ENCODE measurements at regions not wholly inside any gene's neighbourhood (a gene's known extent, or its start where the extent isn't known, plus 50 kb on each side); places are given as distances from the start of the nearest gene placed in this dataset.

GRCh38 chr7:54810401-54810800, 51.4 kb upstream of the SEC61G start:
- 63 to 77% (median 75%) methylated on average over 1 of the region's 1 CpG for WGBS, 3 donors
- no peak for FAIRE-seq

GRCh38 chr7:54811041-54811845, 52.2 kb upstream of the SEC61G start:
- Histone ChIP-seq H3K27me3 (ENCODE audit: control insufficient read depth in 3 of 3, insufficient read depth in 3 of 3, low read length in 3 of 3) (peaks cover 0 to 3% (median 0%) of the 10 kb centered on the region in 3 donors), H3K4me1 (ENCODE audit: control insufficient read depth in 3 of 3, insufficient read depth in 2 of 3, low read depth in 1 of 3, low read length in 2 of 3) (no peaks in the 10 kb centered on the region), H3K9me3 (ENCODE audit: control insufficient read depth in 2 of 2, insufficient read depth in 1 of 2, low read depth in 1 of 2, low read length in 1 of 2) (no peaks in the 10 kb centered on the region), H3K36me3 (ENCODE audit: control insufficient read depth in 3 of 3, insufficient read depth in 2 of 3, low read depth in 1 of 3, low read length in 3 of 3) (no peaks in the 10 kb centered on the region), H3K4me3 (ENCODE audit: low read depth in 1 of 3, low read length in 3 of 3) (no peak overlapping the region), H3K27ac (ENCODE audit: low read depth in 1 of 3, low read length in 2 of 3) (no peak overlapping the region)
- 50 to 77% (median 69%) methylated on average over 5 of the region's 5 CpGs for WGBS, 3 donors
- DNase-seq (no peak), FAIRE-seq (no peak)

More at GRCh38 chr7:54810401-54810800, 51.4 kb upstream of the SEC61G start:
- H3K4me3 ChIP-seq (ENCODE audit: low read depth in 1 of 3, low read length in 3 of 3) = no peak overlapping the region
- H3K27me3 ChIP-seq (ENCODE audit: control insufficient read depth in 3 of 3, insufficient read depth in 3 of 3, low read length in 3 of 3) = peaks cover 0 to 3% (median 0%) of the 10 kb centered on the region in 3 donors
- DNase-seq = no peak
- H3K4me1 ChIP-seq (ENCODE audit: control insufficient read depth in 3 of 3, insufficient read depth in 2 of 3, low read depth in 1 of 3, low read length in 2 of 3) = no peaks in the 10 kb centered on the region
- H3K27ac ChIP-seq (ENCODE audit: low read depth in 1 of 3, low read length in 2 of 3) = no peak overlapping the region
- no peaks in the 10 kb centered on the region for H3K36me3 ChIP-seq (ENCODE audit: control insufficient read depth in 3 of 3, insufficient read depth in 2 of 3, low read depth in 1 of 3, low read length in 3 of 3)
- H3K9me3 ChIP-seq (ENCODE audit: control insufficient read depth in 2 of 2, insufficient read depth in 1 of 2, low read depth in 1 of 2, low read length in 1 of 2) = no peaks in the 10 kb centered on the region

- FAIRE-seq = no peak
- DNase-seq = no peak
- Histone ChIP-seq H3K36me3 (ENCODE audit: control insufficient read depth in 3 of 3, insufficient read depth in 2 of 3, low read depth in 1 of 3, low read length in 3 of 3) (no peaks in the 10 kb centered on the region), H3K27ac (ENCODE audit: low read depth in 1 of 3, low read length in 2 of 3) (no peak overlapping the region), H3K9me3 (ENCODE audit: control insufficient read depth in 2 of 2, insufficient read depth in 1 of 2, low read depth in 1 of 2, low read length in 1 of 2) (no peaks in the 10 kb centered on the region), H3K4me3 (ENCODE audit: low read depth in 1 of 3, low read length in 3 of 3) (no peak overlapping the region), H3K4me1 (ENCODE audit: control insufficient read depth in 3 of 3, insufficient read depth in 2 of 3, low read depth in 1 of 3, low read length in 2 of 3) (no peaks in the 10 kb centered on the region), H3K27me3 (ENCODE audit: control insufficient read depth in 3 of 3, insufficient read depth in 3 of 3, low read length in 3 of 3) (no peaks in the 10 kb centered on the region)
- 68 to 83% (median 69%) methylated on average over 8 of the region's 8 CpGs for WGBS, 3 donors
These were observed 52.8 kb upstream of the SEC61G start for GRCh38 chr7:54811846-54812254.

- no peak for FAIRE-seq
These were observed 53.8 kb upstream of the SEC61G start for GRCh38 chr7:54812756-54813322.

GRCh38 chr7:54813398-54813797, 54.4 kb upstream of the SEC61G start:
- 53 to 82% (median 70%) methylated on average over 6 of the region's 6 CpGs for whole genome bisulfite sequencing, 3 donors
- H3K4me1 ChIP-seq (ENCODE audit: control insufficient read depth in 3 of 3, insufficient read depth in 2 of 3, low read depth in 1 of 3, low read length in 2 of 3) = no peaks in the 10 kb centered on the region
- no peaks in the 10 kb centered on the region for H3K36me3 ChIP-seq (ENCODE audit: control insufficient read depth in 3 of 3, insufficient read depth in 2 of 3, low read depth in 1 of 3, low read length in 3 of 3)
- no peak for DNase-seq
- no peaks in the 10 kb centered on the region for H3K9me3 ChIP-seq (ENCODE audit: control insufficient read depth in 2 of 2, insufficient read depth in 1 of 2, low read depth in 1 of 2, low read length in 1 of 2)
- FAIRE-seq = no peak
- H3K4me3 ChIP-seq (ENCODE audit: low read depth in 1 of 3, low read length in 3 of 3) = no peak overlapping the region
- H3K27me3 ChIP-seq (ENCODE audit: control insufficient read depth in 3 of 3, insufficient read depth in 3 of 3, low read length in 3 of 3) = no peaks in the 10 kb centered on the region
- H3K27ac ChIP-seq (ENCODE audit: low read depth in 1 of 3, low read length in 2 of 3) = no peak overlapping the region

More at GRCh38 chr7:54812756-54813322, 53.8 kb upstream of the SEC61G start:
- no peak for DNase-seq
- WGBS, 3 donors = 81 to 91% (median 86%) methylated on average over 4 of the region's 4 CpGs
- no peaks in the 10 kb centered on the region for H3K27me3 ChIP-seq (ENCODE audit: control insufficient read depth in 3 of 3, insufficient read depth in 3 of 3, low read length in 3 of 3)
- H3K9me3 ChIP-seq (ENCODE audit: control insufficient read depth in 2 of 2, insufficient read depth in 1 of 2, low read depth in 1 of 2, low read length in 1 of 2) = no peaks in the 10 kb centered on the region
- no peak overlapping the region for H3K4me3 ChIP-seq (ENCODE audit: low read depth in 1 of 3, low read length in 3 of 3)
- H3K36me3 ChIP-seq (ENCODE audit: control insufficient read depth in 3 of 3, insufficient read depth in 2 of 3, low read depth in 1 of 3, low read length in 3 of 3) = no peaks in the 10 kb centered on the region
- no peak overlapping the region for H3K27ac ChIP-seq (ENCODE audit: low read depth in 1 of 3, low read length in 2 of 3)
- H3K4me1 ChIP-seq (ENCODE audit: control insufficient read depth in 3 of 3, insufficient read depth in 2 of 3, low read depth in 1 of 3, low read length in 2 of 3) = no peaks in the 10 kb centered on the region

- Histone ChIP-seq H3K27ac (ENCODE audit: low read depth in 1 of 3, low read length in 2 of 3) (no peak overlapping the region), H3K36me3 (ENCODE audit: control insufficient read depth in 3 of 3, insufficient read depth in 2 of 3, low read depth in 1 of 3, low read length in 3 of 3) (no peaks in the 10 kb centered on the region), H3K9me3 (ENCODE audit: control insufficient read depth in 2 of 2, insufficient read depth in 1 of 2, low read depth in 1 of 2, low read length in 1 of 2) (no peaks in the 10 kb centered on the region), H3K4me1 (ENCODE audit: control insufficient read depth in 3 of 3, insufficient read depth in 2 of 3, low read depth in 1 of 3, low read length in 2 of 3) (no peaks in the 10 kb centered on the region), H3K27me3 (ENCODE audit: control insufficient read depth in 3 of 3, insufficient read depth in 3 of 3, low read length in 3 of 3) (no peaks in the 10 kb centered on the region), H3K4me3 (ENCODE audit: low read depth in 1 of 3, low read length in 3 of 3) (no peak overlapping the region)
- WGBS, 3 donors = 56 to 65% (median 57%) methylated on average over 5 of the region's 5 CpGs
- DNase-seq (no peak), FAIRE-seq (no peak)
These were observed 55.4 kb upstream of the SEC61G start for GRCh38 chr7:54814401-54814800.

GRCh38 chr7:54817152-54817551, 58.1 kb upstream of the SEC61G start:
- DNase-seq (no peak), FAIRE-seq (no peak)
- no peaks in the 10 kb centered on the region for H3K4me1 ChIP-seq (ENCODE audit: control insufficient read depth in 3 of 3, insufficient read depth in 2 of 3, low read depth in 1 of 3, low read length in 2 of 3)
- H3K36me3 ChIP-seq (ENCODE audit: control insufficient read depth in 3 of 3, insufficient read depth in 2 of 3, low read depth in 1 of 3, low read length in 3 of 3) = no peaks in the 10 kb centered on the region
- H3K27ac ChIP-seq (ENCODE audit: low read depth in 1 of 3, low read length in 2 of 3) = no peak overlapping the region
- H3K9me3 ChIP-seq (ENCODE audit: control insufficient read depth in 2 of 2, insufficient read depth in 1 of 2, low read depth in 1 of 2, low read length in 1 of 2) = no peaks in the 10 kb centered on the region
- 28 to 43% (median 35%) methylated on average over 5 of the region's 5 CpGs for WGBS, 3 donors
- H3K27me3 ChIP-seq (ENCODE audit: control insufficient read depth in 3 of 3, insufficient read depth in 3 of 3, low read length in 3 of 3) = no peaks in the 10 kb centered on the region
- no peak overlapping the region for H3K4me3 ChIP-seq (ENCODE audit: low read depth in 1 of 3, low read length in 3 of 3)

GRCh38 chr7:54823776-54824175, 64.8 kb upstream of the SEC61G start:
- peak in 1 of 2 donors; percentile 4 for DNase-seq
- no peak overlapping the region for H3K4me3 ChIP-seq (ENCODE audit: low read depth in 1 of 3, low read length in 3 of 3)
- no peaks in the 10 kb centered on the region for H3K9me3 ChIP-seq (ENCODE audit: control insufficient read depth in 2 of 2, insufficient read depth in 1 of 2, low read depth in 1 of 2, low read length in 1 of 2)
- no peak for FAIRE-seq
- 31 to 47% (median 39%) methylated on average over 5 of the region's 5 CpGs for WGBS, 3 donors
- H3K27ac ChIP-seq (ENCODE audit: low read depth in 1 of 3, low read length in 2 of 3) = no peak overlapping the region
- H3K36me3 ChIP-seq (ENCODE audit: control insufficient read depth in 3 of 3, insufficient read depth in 2 of 3, low read depth in 1 of 3, low read length in 3 of 3) = no peaks in the 10 kb centered on the region
- H3K27me3 ChIP-seq (ENCODE audit: control insufficient read depth in 3 of 3, insufficient read depth in 3 of 3, low read length in 3 of 3) = no peaks in the 10 kb centered on the region
- no peaks in the 10 kb centered on the region for H3K4me1 ChIP-seq (ENCODE audit: control insufficient read depth in 3 of 3, insufficient read depth in 2 of 3, low read depth in 1 of 3, low read length in 2 of 3)
